ENCODE measurements at regions not wholly inside any gene's neighbourhood (a gene's known extent, or its start where the extent isn't known, plus 50 kb on each side); places are given as distances from the start of the nearest gene placed in this dataset.

GRCh38 chr3:64970634-64971033 is 282.8 kb upstream of the ADAMTS9 start:
- TF ChIP-seq, protein P1, sequence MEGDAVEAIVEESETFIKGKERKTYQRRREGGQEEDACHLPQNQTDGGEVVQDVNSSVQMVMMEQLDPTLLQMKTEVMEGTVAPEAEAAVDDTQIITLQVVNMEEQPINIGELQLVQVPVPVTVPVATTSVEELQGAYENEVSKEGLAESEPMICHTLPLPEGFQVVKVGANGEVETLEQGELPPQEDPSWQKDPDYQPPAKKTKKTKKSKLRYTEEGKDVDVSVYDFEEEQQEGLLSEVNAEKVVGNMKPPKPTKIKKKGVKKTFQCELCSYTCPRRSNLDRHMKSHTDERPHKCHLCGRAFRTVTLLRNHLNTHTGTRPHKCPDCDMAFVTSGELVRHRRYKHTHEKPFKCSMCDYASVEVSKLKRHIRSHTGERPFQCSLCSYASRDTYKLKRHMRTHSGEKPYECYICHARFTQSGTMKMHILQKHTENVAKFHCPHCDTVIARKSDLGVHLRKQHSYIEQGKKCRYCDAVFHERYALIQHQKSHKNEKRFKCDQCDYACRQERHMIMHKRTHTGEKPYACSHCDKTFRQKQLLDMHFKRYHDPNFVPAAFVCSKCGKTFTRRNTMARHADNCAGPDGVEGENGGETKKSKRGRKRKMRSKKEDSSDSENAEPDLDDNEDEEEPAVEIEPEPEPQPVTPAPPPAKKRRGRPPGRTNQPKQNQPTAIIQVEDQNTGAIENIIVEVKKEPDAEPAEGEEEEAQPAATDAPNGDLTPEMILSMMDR (IDR thresholded peaks at IDR 0.05) = no peak
- TF ChIP-seq ZFX (IDR thresholded peaks at IDR 0.05; ENCODE audit: borderline replicate concordance) = no peak
